GM19467 (cell line): ENCODE measurements at regions not wholly inside any gene's neighbourhood (a gene's known extent, or its start where the extent isn't known, plus 50 kb on each side); places are given as distances from the start of the nearest gene placed in this dataset.
"Not testable (repeated sequence)": the region's sequence is repeated elsewhere in the genome, so short reads cannot be mapped to it uniquely, and the experiment has no call there.

Source experiments
- ATAC-seq: cut with Tn5 transposase; IDR thresholded peaks from one replicate; pipeline ENCODE4 v1.9.1; 2021; ENCODE audit warnings: mild to moderate bottlenecking, moderate library complexity; ENCODE audit not compliant: unreplicated experiment

- ATAC-seq: no peak
Measured at GRCh38 chr2:43004879-43005244, 212.5 kb upstream of the HAAO start.

- ATAC-seq: not testable (repeated sequence)
Measured at GRCh38 chr2:43004126-43004865, 211.9 kb upstream of the HAAO start.

DNA sequence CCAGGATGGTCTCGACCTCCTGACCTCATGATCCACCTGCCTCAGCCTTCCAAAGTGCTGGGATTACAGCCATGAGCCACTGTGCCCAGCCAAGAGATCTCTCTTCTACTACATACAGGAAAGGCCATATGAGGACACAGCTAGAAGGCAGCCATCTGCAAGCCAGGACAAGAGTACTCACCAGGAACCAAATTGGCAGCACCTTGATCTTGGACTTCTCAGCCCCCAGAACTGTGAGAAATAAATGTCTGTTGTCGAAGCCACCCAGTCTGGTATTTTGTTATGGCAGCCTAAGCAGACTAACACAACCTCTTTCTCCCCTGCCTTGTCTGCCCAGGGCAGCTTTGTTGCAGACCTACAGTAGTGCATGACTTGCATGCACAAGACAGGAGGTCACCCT is 211.3 kb upstream of the HAAO start:
- no peak for ATAC-seq

- ATAC-seq: no peak
Measured at GRCh38 chr2:43001787-43002468, 209.5 kb upstream of the HAAO start.

DNA sequence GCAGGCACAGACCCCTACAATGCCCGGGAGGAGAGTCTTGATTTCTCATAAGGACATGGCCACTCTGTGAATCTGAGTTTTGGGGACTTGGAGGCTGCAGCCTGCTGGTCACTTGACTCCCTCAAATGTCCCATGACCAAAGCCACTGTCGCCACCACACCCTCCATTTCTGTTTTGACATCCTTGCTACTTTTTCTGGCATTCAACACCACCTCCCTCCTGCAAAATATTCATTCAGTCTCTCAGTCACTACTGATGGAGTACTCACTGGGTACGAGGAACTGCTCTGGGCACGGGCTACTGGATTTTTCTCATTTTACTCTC is 208.6 kb upstream of the HAAO start:
- no peak for ATAC-seq

GRCh38 chr2:43000242-43001054 is 208.1 kb upstream of the HAAO start:
- ATAC-seq: no peak

GRCh38 chr2:42999856-43000241 is 207.5 kb upstream of the HAAO start:
- no peak for ATAC-seq

GRCh38 chr2:42999391-42999841 is 207.0 kb upstream of the HAAO start:
- no peak for ATAC-seq

DNA sequence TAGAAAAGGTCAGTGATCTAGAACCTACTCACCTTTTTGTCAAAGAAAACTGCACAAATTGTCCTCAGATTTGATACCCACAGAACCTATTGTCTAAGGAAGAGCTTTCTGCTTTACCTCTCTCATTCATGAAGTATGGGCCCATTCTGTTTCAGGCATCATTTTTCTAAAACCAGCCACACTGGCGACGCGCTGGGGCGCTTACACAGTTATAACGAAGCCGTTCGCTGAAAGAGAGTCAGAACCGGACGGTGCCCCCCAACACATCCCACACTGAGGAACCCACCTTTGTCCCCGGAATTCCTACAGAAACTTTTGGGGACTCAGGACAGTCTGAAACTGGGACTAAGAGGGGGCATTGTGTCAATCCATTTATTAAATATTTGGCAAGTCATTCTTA is 206.3 kb upstream of the HAAO start:
- no peak for ATAC-seq

GRCh38 chr2:42996528-42996927 is 204.1 kb upstream of the HAAO start:
- ATAC-seq: no peak

- ATAC-seq: no peak
Measured at GRCh38 chr2:42995752-42996422, 203.5 kb upstream of the HAAO start.

DNA sequence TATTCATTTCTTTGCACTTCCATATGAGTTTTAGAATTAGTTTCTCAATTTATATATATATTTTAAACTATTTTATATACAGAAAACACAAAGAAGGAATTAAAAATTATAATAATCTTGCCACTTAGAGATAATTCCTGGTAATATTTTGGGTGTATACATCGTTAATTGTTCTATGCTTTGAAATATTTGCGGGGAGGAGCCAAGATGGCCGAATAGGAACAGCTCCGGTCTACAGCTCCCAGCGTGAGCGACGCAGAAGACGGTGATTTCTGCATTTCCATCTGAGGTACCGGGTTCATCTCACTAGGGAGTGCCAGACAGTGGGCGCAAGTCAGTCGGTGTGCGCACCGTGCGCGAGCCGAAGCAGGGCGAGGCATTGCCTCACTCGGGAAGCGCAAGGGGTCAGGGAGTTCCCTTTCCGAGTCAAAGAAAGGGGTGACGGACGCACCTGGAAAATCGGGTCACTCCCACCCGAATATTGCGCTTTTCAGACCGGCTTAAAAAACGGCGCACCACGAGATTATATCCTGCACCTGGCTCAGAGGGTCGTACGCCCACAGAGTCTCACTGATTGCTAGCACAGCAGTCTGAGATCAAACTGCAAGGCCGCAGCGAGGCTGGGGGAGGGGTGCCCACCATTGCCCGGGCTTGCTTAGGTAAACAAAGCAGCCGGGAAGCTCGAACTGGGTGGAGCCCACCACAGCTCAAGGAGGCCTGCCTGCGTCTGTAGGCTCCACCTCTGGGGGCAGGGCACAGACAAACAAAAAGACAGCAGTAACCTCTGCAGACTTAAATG is 197.1 kb upstream of the HAAO start:
- not testable (repeated sequence) for ATAC-seq

DNA sequence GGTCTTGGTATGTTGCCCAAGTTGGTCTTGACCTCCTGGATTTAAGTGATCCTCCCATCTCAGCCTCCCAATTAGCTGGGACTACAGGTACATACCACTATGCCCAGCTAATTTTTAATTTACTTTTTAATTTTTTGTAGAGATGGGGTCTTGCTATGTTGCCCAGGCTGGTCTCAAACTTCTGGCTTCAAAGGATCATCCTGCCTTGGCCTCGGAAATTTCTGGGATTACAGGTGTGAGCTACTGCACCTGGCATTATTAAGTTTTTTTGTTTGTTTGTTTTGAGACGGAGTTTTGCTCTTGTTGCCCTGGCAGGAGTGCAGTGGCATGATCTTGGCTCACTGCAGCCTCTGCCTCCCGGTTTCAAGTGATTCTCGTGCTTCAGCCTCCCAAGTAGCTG is 195.7 kb upstream of the HAAO start:
- not testable (repeated sequence) for ATAC-seq

DNA sequence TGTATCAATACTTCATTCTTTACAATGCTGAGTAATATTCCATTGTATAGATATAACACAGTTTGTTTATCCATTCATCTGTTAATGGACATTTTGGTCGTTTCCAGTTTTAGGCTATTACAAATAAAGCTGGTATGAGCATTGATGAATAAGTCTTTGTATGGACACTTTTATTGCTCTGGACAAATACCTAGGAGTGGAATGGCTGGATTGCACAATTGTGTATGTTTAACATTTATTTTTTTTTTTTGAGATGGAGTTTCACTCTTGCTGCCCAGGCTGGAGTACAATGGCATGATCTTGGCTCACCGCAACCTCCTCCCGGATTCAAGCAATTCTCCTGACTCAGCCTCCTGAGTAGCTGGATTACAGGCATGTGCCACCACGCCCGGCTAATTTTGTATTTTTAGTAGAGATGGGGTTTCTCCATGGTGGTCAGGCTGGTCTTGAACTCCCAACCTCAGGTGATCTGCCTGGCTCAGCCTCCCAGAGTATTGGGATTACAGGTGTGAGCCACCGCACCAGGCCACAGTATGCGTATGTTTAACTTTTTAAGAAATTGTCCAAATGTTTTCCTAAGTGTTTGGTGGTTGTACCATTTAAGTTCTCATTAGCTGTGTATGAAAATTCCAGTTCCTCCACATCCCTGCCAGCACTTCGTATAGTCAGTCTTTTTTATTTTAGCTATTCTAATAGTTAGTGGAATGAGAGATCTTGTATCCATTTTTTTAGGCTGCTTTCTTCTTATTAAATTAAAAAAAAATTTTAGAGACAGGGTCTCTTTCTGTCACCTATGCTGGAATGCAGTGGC is 194.9 kb upstream of the HAAO start:
- ATAC-seq: no peak

- no peak for ATAC-seq
Measured at GRCh38 chr2:42984617-42985016, 192.2 kb upstream of the HAAO start.

- ATAC-seq: no peak
Measured at GRCh38 chr2:42984081-42984480, 191.7 kb upstream of the HAAO start.

- ATAC-seq: no peak
Measured at GRCh38 chr2:42980764-42981416, 188.5 kb upstream of the HAAO start.

DNA sequence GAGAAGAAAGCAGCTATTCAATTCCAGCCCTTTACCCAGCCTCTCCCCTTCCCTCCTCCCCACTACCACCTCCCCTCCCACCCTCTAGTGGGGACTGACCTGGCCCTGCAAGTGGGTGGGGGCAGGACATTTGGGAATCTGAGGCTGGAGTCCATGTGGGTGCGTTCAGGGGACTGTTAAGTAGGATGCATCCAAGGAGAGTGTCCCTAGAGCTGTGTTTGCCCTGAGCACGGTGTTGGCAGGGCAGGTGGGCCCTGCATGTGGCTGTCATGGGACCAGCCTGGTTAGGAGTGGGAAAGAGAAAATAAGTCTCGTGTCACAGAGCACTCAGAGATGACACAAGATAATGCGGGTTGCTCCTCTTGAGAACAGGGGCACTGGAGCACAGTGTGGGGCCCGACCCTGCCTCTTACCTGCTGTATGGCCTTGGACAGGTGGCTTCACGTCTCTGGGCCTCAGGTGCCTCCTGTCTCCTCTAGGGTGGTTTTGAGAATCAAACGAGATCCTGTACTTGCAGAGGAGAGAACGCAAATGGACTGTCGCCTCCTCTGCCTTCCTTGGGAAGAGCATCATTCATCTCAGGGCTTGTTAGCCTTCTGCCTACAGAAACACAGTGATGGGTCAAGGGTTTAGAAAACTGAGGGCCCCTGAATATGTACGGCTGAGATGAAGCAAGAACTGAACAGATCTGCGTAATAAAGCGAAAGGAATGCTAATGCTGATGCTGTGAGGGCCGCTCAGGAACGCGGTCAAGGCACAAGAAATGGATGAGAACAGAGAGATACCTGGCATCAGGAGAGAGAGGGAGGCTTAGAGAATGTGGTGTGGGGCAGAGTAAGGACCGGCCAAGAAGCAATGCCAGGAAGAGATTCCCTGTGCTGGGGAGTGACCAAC is 187.7 kb upstream of the HAAO start:
- no peak for ATAC-seq
